Astrocyte of the spinal cord (primary cell): ENCODE measurements at regions not wholly inside any gene's neighbourhood (a gene's known extent, or its start where the extent isn't known, plus 50 kb on each side); places are given as distances from the start of the nearest gene placed in this dataset.
A peak's percentile ranks its signal among the peaks of the same experiment; 100 is the strongest.

Experiments
- DNase-seq: peaks from one replicate; pipeline ENCODE4 v3.0.0; 2011; ENCODE audit warnings: low read depth, low spot score
- H3K4me3 ChIP-seq: 2 replicates; pipeline ENCODE4 v1.5.1; 2011; ENCODE audit warnings: low read depth, mild to moderate bottlenecking, low read length, moderate library complexity
- in situ Hi-C: cut with HindIII; loops from 2 replicates; pipeline ENCODE4 v1.10.0; 2017; ENCODE audit warnings: low sequenced_read_pairs
- TF ChIP-seq, protein P1 (sequence below): IDR thresholded peaks from 2 replicates; pipeline ENCODE4 v1.5.1; 2012; ENCODE audit warnings: low read depth, mild to moderate bottlenecking, low read length, inconsistent platforms

DNA sequence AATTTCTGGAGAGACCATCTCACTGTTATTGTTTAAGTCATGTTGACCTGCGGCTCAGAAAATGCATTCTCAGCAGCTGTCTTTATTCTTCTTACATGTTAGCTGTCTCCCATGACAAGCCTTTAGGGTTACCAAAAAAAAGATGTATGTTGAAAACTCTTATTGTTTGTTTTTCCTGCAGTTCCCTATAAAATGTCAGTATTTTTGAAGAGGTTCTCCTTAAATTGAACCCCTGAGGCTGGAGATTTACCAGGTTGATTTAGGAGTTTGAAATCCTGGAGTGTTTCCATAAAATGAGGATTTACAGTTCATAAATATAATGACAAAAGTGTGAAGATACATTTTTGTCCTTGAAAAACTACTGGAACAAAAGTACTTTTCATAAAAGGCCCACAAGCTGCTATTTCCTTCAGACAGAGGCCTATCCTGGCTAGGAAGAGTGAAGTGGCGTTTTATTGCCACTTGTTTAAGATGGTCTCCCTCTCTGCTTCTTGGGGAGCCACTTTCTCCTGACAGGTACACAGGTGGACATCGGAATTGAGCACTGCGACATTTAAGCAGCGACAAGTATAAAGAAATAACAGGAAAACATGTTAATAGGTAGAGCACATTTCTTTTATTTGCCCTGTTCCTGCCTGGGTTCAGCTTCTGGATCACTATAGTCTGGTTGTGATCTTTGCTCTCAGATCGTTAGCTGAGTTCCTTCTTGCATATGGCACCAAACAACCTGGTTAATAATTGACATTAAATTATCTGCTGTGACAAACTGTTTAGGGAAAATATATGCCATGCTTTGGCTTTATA lies 344.8 kb upstream of the RPS23 start:
- TF ChIP-seq, protein P1, sequence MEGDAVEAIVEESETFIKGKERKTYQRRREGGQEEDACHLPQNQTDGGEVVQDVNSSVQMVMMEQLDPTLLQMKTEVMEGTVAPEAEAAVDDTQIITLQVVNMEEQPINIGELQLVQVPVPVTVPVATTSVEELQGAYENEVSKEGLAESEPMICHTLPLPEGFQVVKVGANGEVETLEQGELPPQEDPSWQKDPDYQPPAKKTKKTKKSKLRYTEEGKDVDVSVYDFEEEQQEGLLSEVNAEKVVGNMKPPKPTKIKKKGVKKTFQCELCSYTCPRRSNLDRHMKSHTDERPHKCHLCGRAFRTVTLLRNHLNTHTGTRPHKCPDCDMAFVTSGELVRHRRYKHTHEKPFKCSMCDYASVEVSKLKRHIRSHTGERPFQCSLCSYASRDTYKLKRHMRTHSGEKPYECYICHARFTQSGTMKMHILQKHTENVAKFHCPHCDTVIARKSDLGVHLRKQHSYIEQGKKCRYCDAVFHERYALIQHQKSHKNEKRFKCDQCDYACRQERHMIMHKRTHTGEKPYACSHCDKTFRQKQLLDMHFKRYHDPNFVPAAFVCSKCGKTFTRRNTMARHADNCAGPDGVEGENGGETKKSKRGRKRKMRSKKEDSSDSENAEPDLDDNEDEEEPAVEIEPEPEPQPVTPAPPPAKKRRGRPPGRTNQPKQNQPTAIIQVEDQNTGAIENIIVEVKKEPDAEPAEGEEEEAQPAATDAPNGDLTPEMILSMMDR = no peak
- no peak overlapping the region for H3K4me3 ChIP-seq
- DNase-seq = no peak
- in situ Hi-C loops = no loop called here

GRCh38 chr5:82622205-82622604 lies 344.1 kb upstream of the RPS23 start:
- DNase-seq = peak; percentile 68
- no peak overlapping the region for H3K4me3 ChIP-seq
- in situ Hi-C loops = no loop called here
- TF ChIP-seq, protein P1 = no peak

DNA sequence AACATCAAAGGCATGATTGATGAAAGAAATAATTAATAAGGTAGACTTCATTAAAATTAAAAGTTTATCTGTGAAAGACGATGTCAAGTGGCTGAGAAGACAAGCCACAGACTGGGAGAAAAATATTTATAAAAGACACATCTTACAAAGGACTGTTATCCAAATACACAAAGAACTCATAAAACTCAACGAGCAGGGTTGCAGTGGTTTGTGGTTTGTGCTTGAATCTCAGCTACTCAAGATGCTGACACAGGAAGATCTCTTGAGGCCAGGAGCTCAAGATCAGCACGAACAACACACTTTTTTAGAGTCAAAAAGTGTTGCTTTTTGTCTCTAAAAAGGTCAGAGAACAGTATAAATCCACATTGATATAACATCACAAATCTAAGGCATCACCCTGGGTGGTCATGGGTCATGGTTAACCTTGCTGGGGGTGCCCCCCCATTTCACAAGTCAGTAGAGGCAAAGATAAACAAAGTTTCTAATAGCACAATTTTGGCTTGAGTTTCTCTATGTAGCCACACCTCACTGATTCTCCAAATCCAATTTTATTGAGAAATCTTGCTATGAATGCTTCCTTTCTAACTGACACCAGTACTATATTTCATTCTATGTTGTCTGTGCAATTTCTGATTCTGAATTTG lies 342.9 kb upstream of the RPS23 start:
- TF ChIP-seq, protein P1 = no peak
- in situ Hi-C loops = no loop called here
- peak; percentile 80 for DNase-seq
- no peak overlapping the region for H3K4me3 ChIP-seq

GRCh38 chr5:82619097-82619496 lies 340.9 kb upstream of the RPS23 start:
- TF ChIP-seq, protein P1 = no peak
- in situ Hi-C loops = no loop called here
- no peak overlapping the region for H3K4me3 ChIP-seq
- DNase-seq = no peak

- TF ChIP-seq, protein P1 = no peak
- H3K4me3 ChIP-seq = no peak overlapping the region
- in situ Hi-C loops = no loop called here
- DNase-seq = no peak
Observed at GRCh38 chr5:82614706-82615105, 336.6 kb upstream of the RPS23 start.

DNA sequence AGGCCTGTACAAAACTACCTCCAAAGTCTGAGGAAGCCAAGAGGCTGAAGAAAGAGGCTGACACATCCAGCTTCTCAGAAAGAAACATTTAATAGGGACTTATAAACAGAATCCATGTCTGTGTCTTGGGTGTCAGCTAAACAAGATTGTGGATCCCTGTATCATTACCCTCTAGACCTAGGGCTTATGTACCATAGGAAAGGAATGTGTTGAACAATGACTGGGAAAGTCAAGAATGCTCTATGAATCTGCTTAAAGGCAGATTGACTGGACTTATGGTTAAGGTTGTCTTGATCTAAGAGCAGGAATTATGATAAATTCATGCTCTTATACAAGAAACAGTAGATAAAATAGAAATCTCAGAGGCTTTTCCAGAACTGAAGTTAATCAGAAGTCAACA lies 335.7 kb upstream of the RPS23 start:
- in situ Hi-C loops = no loop called here
- TF ChIP-seq, protein P1 = no peak
- H3K4me3 ChIP-seq = no peak overlapping the region
- DNase-seq = no peak
